ENCODE measurements at regions not wholly inside any gene's neighbourhood (a gene's known extent, or its start where the extent isn't known, plus 50 kb on each side); places are given as distances from the start of the nearest gene placed in this dataset.
A peak's percentile ranks its signal among the peaks of the same experiment; 100 is the strongest.
"Not testable (repeated sequence)": the region's sequence is repeated elsewhere in the genome, so short reads cannot be mapped to it uniquely, and the experiment has no call there.

GRCh38 chr5:100708645-100709171 is 173.5 kb downstream of the FAM174A start:
- no peaks in the 10 kb centered on the region for H3K27me3 ChIP-seq (ENCODE audit: insufficient read depth, low read length, poor library complexity, severe bottlenecking)
- no peaks in the 10 kb centered on the region for H3K79me2 ChIP-seq (ENCODE audit: insufficient read depth, low read length)
- no peaks in the 10 kb centered on the region for H3K4me1 ChIP-seq (ENCODE audit: insufficient read depth, low read length, poor library complexity, severe bottlenecking)
- TF ChIP-seq CTCF (conservative IDR thresholded peaks at IDR 0.05; ENCODE audit: low read length) (no peak), EZH2phosphoT487 (IDR thresholded peaks at IDR 0.05; ENCODE audit: borderline replicate concordance) (no peak)
- no peak overlapping the region for H3K9ac ChIP-seq (ENCODE audit: low read depth, low read length, poor library complexity, severe bottlenecking)
- H3K9me2 ChIP-seq (replicated peaks; ENCODE audit: low read depth, low read length), result no peaks in the 10 kb centered on the region
- H3K36me3 ChIP-seq (ENCODE audit: insufficient read depth, low read length), result no peaks in the 10 kb centered on the region
- no peak overlapping the region for H3K4me3 ChIP-seq (ENCODE audit: low read length, poor library complexity, severe bottlenecking)
- no peak overlapping the region for H3K4me2 ChIP-seq (ENCODE audit: low read depth, low read length, poor library complexity, severe bottlenecking)
- H3K9me3 ChIP-seq (ENCODE audit: insufficient read depth, low read depth, low read length), result no peaks in the 10 kb centered on the region
- no peaks in the 10 kb centered on the region for H3F3A ChIP-seq (ENCODE audit: low read depth)
- no peaks in the 10 kb centered on the region for H4K20me1 ChIP-seq (ENCODE audit: insufficient read depth, low read length, poor library complexity, severe bottlenecking)
- H2AFZ ChIP-seq (ENCODE audit: low read length), result no peak overlapping the region

- Histone ChIP-seq H3K4me3 (ENCODE audit: low read length, poor library complexity, severe bottlenecking) (no peak overlapping the region), H3K9me3 (ENCODE audit: insufficient read depth, low read depth, low read length) (no peaks in the 10 kb centered on the region), H3K9ac (ENCODE audit: low read depth, low read length, poor library complexity, severe bottlenecking) (no peak overlapping the region), H3K4me1 (ENCODE audit: insufficient read depth, low read length, poor library complexity, severe bottlenecking) (peaks cover 8% of the 10 kb centered on the region), H2AFZ (ENCODE audit: low read length) (no peak overlapping the region), H3K9me2 (replicated peaks; ENCODE audit: low read depth, low read length) (no peaks in the 10 kb centered on the region), H3K27me3 (ENCODE audit: insufficient read depth, low read length, poor library complexity, severe bottlenecking) (no peaks in the 10 kb centered on the region), H4K20me1 (ENCODE audit: insufficient read depth, low read length, poor library complexity, severe bottlenecking) (no peaks in the 10 kb centered on the region), H3K4me2 (ENCODE audit: low read depth, low read length, poor library complexity, severe bottlenecking) (no peak overlapping the region), H3K79me2 (ENCODE audit: insufficient read depth, low read length) (no peaks in the 10 kb centered on the region), H3K36me3 (ENCODE audit: insufficient read depth, low read length) (no peaks in the 10 kb centered on the region), H3F3A (ENCODE audit: low read depth) (no peaks in the 10 kb centered on the region; the same call in 1 of the 2 replicates)
- no peak for TF ChIP-seq EZH2phosphoT487 (IDR thresholded peaks at IDR 0.05; ENCODE audit: borderline replicate concordance)
- TF ChIP-seq CTCF (conservative IDR thresholded peaks at IDR 0.05; ENCODE audit: low read length), result no peak
Observed at GRCh38 chr5:100709771-100710170, 174.6 kb downstream of the FAM174A start.

GRCh38 chr5:100714780-100715179 is 179.6 kb downstream of the FAM174A start:
- H3K9ac ChIP-seq (ENCODE audit: low read depth, low read length, poor library complexity, severe bottlenecking); H2AFZ ChIP-seq (ENCODE audit: low read length): not testable (repeated sequence)
- peak overlapping the region; percentile 68 for H3K4me2 ChIP-seq (ENCODE audit: low read depth, low read length, poor library complexity, severe bottlenecking)

GRCh38 chr5:100722657-100723056 is 180.4 kb downstream of the ST8SIA4 start:
- no peak for TF ChIP-seq CTCF (conservative IDR thresholded peaks at IDR 0.05; ENCODE audit: low read length)
- TF ChIP-seq EZH2phosphoT487 (IDR thresholded peaks at IDR 0.05; ENCODE audit: borderline replicate concordance), result no peak
- Histone ChIP-seq H3K27me3 (ENCODE audit: insufficient read depth, low read length, poor library complexity, severe bottlenecking) (no peaks in the 10 kb centered on the region), H3K4me3 (ENCODE audit: low read length, poor library complexity, severe bottlenecking) (no peak overlapping the region), H3K9ac (ENCODE audit: low read depth, low read length, poor library complexity, severe bottlenecking) (no peak overlapping the region), H2AFZ (ENCODE audit: low read length) (peak overlapping the region; percentile 55; the same call in 1 of the 2 replicates), H3K9me3 (ENCODE audit: insufficient read depth, low read depth, low read length) (no peaks in the 10 kb centered on the region), H3K36me3 (ENCODE audit: insufficient read depth, low read length) (no peaks in the 10 kb centered on the region), H3K79me2 (ENCODE audit: insufficient read depth, low read length) (no peaks in the 10 kb centered on the region), H3K9me2 (replicated peaks; ENCODE audit: low read depth, low read length) (no peaks in the 10 kb centered on the region), H3F3A (ENCODE audit: low read depth) (no peaks in the 10 kb centered on the region), H4K20me1 (ENCODE audit: insufficient read depth, low read length, poor library complexity, severe bottlenecking) (no peaks in the 10 kb centered on the region), H3K4me1 (ENCODE audit: insufficient read depth, low read length, poor library complexity, severe bottlenecking) (no peaks in the 10 kb centered on the region), H3K4me2 (ENCODE audit: low read depth, low read length, poor library complexity, severe bottlenecking) (no peak overlapping the region)

More at GRCh38 chr5:100714780-100715179, 179.6 kb downstream of the FAM174A start:
- not testable (repeated sequence) for H4K20me1 ChIP-seq (ENCODE audit: insufficient read depth, low read length, poor library complexity, severe bottlenecking); H3K36me3 ChIP-seq (ENCODE audit: insufficient read depth, low read length); H3F3A ChIP-seq (ENCODE audit: low read depth); H3K27me3 ChIP-seq (ENCODE audit: insufficient read depth, low read length, poor library complexity, severe bottlenecking); H3K79me2 ChIP-seq (ENCODE audit: insufficient read depth, low read length); H3K9me3 ChIP-seq (ENCODE audit: insufficient read depth, low read depth, low read length); H3K9me2 ChIP-seq (replicated peaks; ENCODE audit: low read depth, low read length)
- peak overlapping the region; percentile 43 for H3K4me3 ChIP-seq (ENCODE audit: low read length, poor library complexity, severe bottlenecking)
- H3K4me1 ChIP-seq (ENCODE audit: insufficient read depth, low read length, poor library complexity, severe bottlenecking), result peaks cover 13% of the 10 kb centered on the region
